LNCAP (cell line): ENCODE measurements at regions not wholly inside any gene's neighbourhood (a gene's known extent, or its start where the extent isn't known, plus 50 kb on each side); places are given as distances from the start of the nearest gene placed in this dataset.
A peak's percentile ranks its signal among the peaks of the same experiment; 100 is the strongest.

Source experiments
- TF ChIP-seq, protein P1 (sequence below): fragments of 450-650 bp; IDR thresholded peaks from 2 replicates; pipeline ENCODE4 v1.5.1; 2017; ENCODE audit warnings: mild to moderate bottlenecking

GRCh38 chr2:131672471-131673399, 145.0 kb downstream of the CCDC74A start:
- TF ChIP-seq, protein P1, sequence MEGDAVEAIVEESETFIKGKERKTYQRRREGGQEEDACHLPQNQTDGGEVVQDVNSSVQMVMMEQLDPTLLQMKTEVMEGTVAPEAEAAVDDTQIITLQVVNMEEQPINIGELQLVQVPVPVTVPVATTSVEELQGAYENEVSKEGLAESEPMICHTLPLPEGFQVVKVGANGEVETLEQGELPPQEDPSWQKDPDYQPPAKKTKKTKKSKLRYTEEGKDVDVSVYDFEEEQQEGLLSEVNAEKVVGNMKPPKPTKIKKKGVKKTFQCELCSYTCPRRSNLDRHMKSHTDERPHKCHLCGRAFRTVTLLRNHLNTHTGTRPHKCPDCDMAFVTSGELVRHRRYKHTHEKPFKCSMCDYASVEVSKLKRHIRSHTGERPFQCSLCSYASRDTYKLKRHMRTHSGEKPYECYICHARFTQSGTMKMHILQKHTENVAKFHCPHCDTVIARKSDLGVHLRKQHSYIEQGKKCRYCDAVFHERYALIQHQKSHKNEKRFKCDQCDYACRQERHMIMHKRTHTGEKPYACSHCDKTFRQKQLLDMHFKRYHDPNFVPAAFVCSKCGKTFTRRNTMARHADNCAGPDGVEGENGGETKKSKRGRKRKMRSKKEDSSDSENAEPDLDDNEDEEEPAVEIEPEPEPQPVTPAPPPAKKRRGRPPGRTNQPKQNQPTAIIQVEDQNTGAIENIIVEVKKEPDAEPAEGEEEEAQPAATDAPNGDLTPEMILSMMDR: peak; percentile 64

- TF ChIP-seq, protein P1: peak; percentile 60
These were observed 145.9 kb downstream of the CCDC74A start for GRCh38 chr2:131673400-131674173.

DNA sequence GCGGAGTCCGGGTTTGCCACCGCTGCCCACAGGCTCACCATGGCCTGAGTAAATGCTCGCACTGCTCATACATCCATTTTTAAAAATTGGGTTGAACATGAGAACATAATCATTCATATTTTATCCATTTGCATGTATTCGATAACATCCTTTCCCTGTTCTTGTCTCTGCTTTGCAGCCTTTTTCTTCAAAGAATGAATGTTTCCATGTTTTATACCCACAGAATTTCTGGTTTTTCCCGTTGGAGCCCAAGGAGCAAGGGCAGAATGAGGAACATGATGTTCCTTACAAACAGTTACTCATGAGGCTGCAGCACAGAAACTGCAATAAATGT, 146.5 kb downstream of the CCDC74A start:
- TF ChIP-seq, protein P1: peak; percentile 3; the same call in 1 of the 2 replicates

GRCh38 chr2:131682122-131682944, 154.6 kb downstream of the CCDC74A start:
- TF ChIP-seq, protein P1: peak; percentile 41; the same call in 1 of the 2 replicates

- TF ChIP-seq, protein P1: no peak
These were observed 196.3 kb downstream of the CCDC74A start for GRCh38 chr2:131724019-131724418.

DNA sequence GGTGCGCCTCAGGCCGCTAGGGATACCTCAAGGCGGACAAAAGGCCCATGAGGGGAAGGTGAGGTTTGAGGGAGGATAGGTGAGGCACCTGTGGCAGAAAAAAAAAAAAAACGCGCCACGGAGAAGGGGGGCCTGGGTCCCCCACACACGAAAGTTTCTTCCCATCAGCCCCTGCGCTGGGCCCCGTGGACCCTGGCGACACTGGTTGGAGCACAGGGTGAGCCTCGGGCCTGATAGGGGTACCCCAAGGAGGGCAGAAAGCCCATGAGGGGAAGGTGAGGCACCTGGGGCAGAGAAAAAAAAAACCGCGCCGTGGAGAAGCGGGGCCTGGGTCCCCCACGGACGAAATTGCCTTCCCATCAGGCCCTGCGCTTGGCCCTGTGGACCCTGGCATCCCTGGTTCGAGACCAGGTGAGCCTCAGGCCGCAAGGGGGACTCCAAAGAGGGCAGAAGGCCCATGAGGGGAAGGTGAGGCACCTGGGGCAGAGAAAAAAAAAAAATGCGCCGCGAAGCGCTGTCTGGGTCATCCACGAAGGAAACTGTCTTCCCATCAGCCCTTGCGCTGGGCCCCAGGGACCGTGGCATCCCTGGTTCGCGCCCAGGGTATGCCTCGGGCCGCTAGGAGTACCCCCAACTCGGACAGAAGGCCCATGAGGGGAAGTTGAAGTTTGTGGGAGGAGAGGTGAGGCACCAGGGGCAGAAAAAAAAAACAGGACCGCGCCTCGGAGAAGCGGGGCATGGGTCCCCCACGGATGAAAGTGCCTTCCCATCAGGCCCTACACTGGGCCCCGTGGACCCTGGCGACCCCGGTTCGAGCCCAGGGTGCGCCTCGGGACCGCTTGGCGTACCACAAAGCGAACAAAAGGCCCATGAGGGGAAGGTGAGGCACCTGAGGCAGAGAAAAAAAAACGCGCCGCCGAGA, 226.2 kb downstream of the CCDC74A start:
- TF ChIP-seq, protein P1: no peak
